OCI-LY1 (cell line): ENCODE measurements at regions not wholly inside any gene's neighbourhood (a gene's known extent, or its start where the extent isn't known, plus 50 kb on each side); places are given as distances from the start of the nearest gene placed in this dataset.

ENCODE experiments used
- EZH2 ChIP-seq: fragments of 200-600 bp; sonication (generic), shearing (Covaris generic); IDR thresholded peaks from 2 replicates; pipeline ENCODE4 v1.8.0; 2017; ENCODE audit warnings: borderline replicate concordance, mixed run types, mild to moderate bottlenecking, antibody characterized with exemption, low read length, moderate library complexity, mixed read lengths
- TF ChIP-seq, protein P1 (sequence below): fragments of 200-600 bp; sonication (generic), shearing (Covaris generic); IDR thresholded peaks from 2 replicates; pipeline ENCODE4 v1.5.1; 2017; ENCODE audit warnings: mild to moderate bottlenecking, antibody characterized with exemption, low read length, moderate library complexity, mixed read lengths

DNA sequence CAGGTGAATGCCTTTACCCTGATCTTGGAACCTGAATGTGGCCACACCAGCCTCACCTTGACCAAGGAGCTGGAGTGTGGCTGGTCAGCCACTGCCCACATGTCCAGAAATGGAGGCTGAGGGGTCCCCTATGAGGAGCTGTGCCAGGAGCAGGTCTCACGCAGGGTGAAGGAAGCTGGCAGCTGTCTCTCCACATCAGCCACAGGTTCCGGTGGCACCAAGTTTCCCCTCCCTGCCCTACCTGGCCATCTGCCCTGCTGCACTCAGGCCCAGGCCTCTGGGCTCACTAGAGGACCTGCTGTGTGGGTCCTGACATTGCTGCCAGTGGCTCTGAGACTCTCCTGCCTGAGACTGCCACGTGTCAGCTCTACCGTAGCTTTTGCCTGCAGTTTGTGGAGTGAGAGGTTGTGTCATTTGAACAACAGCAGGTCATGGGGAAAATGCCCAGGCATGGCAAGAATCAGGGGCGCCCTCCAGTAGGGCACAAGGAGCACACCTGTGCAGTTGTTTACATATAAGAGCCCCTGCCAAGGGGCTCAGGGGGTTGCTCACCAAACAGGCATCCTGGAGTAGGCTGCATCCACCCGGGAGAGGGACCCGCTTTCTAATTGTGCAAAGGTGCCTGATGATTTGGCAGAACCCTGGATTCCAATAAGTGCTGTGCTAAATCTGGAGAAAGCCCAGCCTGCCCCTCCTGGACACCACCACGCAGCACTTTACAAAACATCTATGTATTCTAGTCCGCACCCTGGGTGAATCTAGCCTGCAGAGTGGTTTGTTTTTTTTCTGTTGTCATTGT is 258.5 kb upstream of the TLE3 start:
- TF ChIP-seq, protein P1, sequence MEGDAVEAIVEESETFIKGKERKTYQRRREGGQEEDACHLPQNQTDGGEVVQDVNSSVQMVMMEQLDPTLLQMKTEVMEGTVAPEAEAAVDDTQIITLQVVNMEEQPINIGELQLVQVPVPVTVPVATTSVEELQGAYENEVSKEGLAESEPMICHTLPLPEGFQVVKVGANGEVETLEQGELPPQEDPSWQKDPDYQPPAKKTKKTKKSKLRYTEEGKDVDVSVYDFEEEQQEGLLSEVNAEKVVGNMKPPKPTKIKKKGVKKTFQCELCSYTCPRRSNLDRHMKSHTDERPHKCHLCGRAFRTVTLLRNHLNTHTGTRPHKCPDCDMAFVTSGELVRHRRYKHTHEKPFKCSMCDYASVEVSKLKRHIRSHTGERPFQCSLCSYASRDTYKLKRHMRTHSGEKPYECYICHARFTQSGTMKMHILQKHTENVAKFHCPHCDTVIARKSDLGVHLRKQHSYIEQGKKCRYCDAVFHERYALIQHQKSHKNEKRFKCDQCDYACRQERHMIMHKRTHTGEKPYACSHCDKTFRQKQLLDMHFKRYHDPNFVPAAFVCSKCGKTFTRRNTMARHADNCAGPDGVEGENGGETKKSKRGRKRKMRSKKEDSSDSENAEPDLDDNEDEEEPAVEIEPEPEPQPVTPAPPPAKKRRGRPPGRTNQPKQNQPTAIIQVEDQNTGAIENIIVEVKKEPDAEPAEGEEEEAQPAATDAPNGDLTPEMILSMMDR = no peak
- no peak for TF ChIP-seq EZH2
